DMS 273 treated with DMSO at 0.1 percent for 48 hours (cell line): ENCODE measurements at regions not wholly inside any gene's neighbourhood (a gene's known extent, or its start where the extent isn't known, plus 50 kb on each side); places are given as distances from the start of the nearest gene placed in this dataset.

Experiments used
- DNase-seq: peaks from one replicate; lab custom pipeline; 2025; lab: John Stamatoyannopoulos, UW

- no peak for DNase-seq
Measured at GRCh38 chr6:159479146-159479545, 213.9 kb downstream of the SOD2 start.

- DNase-seq: peak; percentile 36
Measured at GRCh38 chr6:159473475-159474263, 219.4 kb downstream of the SOD2 start.

GRCh38 chr6:159470397-159470796 is 222.6 kb downstream of the SOD2 start:
- DNase-seq: no peak

GRCh38 chr6:159469443-159469842 is 223.6 kb downstream of the SOD2 start:
- DNase-seq: no peak

- no peak for DNase-seq
Measured at GRCh38 chr6:159468994-159469393, 224.0 kb downstream of the SOD2 start.

GRCh38 chr6:159467473-159468041 is 225.5 kb downstream of the SOD2 start:
- no peak for DNase-seq

- DNase-seq: no peak
Measured at GRCh38 chr6:159466926-159467325, 226.1 kb downstream of the SOD2 start.

GRCh38 chr6:159464816-159465215 is 228.2 kb downstream of the SOD2 start:
- no peak for DNase-seq

GRCh38 chr6:159463119-159463829 is 229.8 kb downstream of the SOD2 start:
- peak; percentile 3 for DNase-seq

GRCh38 chr6:159462431-159462830 is 230.6 kb downstream of the SOD2 start:
- no peak for DNase-seq

- DNase-seq: no peak
Measured at GRCh38 chr6:159461998-159462397, 231.0 kb downstream of the SOD2 start.

GRCh38 chr6:159461266-159461665 is 231.8 kb downstream of the SOD2 start:
- no peak for DNase-seq

GRCh38 chr6:159460476-159460875 is 232.6 kb downstream of the SOD2 start:
- no peak for DNase-seq

- DNase-seq: no peak
Measured at GRCh38 chr6:159456349-159456748, 236.7 kb downstream of the SOD2 start.

GRCh38 chr6:159455700-159456274 is 237.3 kb downstream of the SOD2 start:
- DNase-seq: no peak

GRCh38 chr6:159450815-159451465 is 242.1 kb downstream of the SOD2 start:
- no peak for DNase-seq

GRCh38 chr6:159446340-159446739 is 246.7 kb downstream of the SOD2 start:
- no peak for DNase-seq

- DNase-seq: no peak
Measured at GRCh38 chr6:159445351-159445750, 247.7 kb downstream of the SOD2 start.

GRCh38 chr6:159444056-159444760 is 248.8 kb downstream of the SOD2 start:
- DNase-seq: no peak

GRCh38 chr6:159443417-159443920 is 249.6 kb downstream of the SOD2 start:
- DNase-seq: peak; percentile 70

GRCh38 chr6:159441704-159441981 is 251.4 kb downstream of the SOD2 start:
- no peak for DNase-seq
